ENCODE measurements at regions not wholly inside any gene's neighbourhood (a gene's known extent, or its start where the extent isn't known, plus 50 kb on each side); places are given as distances from the start of the nearest gene placed in this dataset.

- intact Hi-C loops (cut with DNase I), result no loop called here
- no peak for ATAC-seq
- 80% methylated on average over 1 of the region's 1 CpG for WGBS (ENCODE audit: insufficient coverage, low coverage, low lambda C conversion rate, missing lambda C conversion rate)
- no peak for TF ChIP-seq POLR2A (IDR thresholded peaks at IDR 0.05)
- no peak for TF ChIP-seq CTCF (IDR thresholded peaks at IDR 0.05)
- H3K27me3 ChIP-seq, result no peaks in the 10 kb centered on the region
- no peaks in the 10 kb centered on the region for H3K4me1 ChIP-seq
- no peaks in the 10 kb centered on the region for H3K36me3 ChIP-seq
- H3K4me3 ChIP-seq, result no peak overlapping the region
- DNase-seq, result no peak
- no peaks in the 10 kb centered on the region for H3K9me3 ChIP-seq
- no peak overlapping the region for H3K27ac ChIP-seq
These were observed 194.0 kb downstream of the PLPP3 start for GRCh38 chr1:56385314-56385713.

GRCh38 chr1:56382929-56383328 lies 196.4 kb downstream of the PLPP3 start:
- no peaks in the 10 kb centered on the region for H3K4me1 ChIP-seq
- no peak for DNase-seq
- 100% methylated on average over 2 of the region's 5 CpGs for WGBS (ENCODE audit: insufficient coverage, low coverage, low lambda C conversion rate, missing lambda C conversion rate)
- no peaks in the 10 kb centered on the region for H3K9me3 ChIP-seq
- no peak for TF ChIP-seq CTCF (IDR thresholded peaks at IDR 0.05)
- no peak for TF ChIP-seq POLR2A (IDR thresholded peaks at IDR 0.05)
- no peak for ATAC-seq
- H3K27ac ChIP-seq, result no peak overlapping the region
- intact Hi-C loops (cut with DNase I), result no loop called here
- H3K36me3 ChIP-seq, result no peaks in the 10 kb centered on the region
- no peaks in the 10 kb centered on the region for H3K27me3 ChIP-seq
- no peak overlapping the region for H3K4me3 ChIP-seq

- Histone ChIP-seq H3K4me1 (no peaks in the 10 kb centered on the region), H3K9me3 (no peaks in the 10 kb centered on the region), H3K4me3 (no peak overlapping the region), H3K27ac (no peak overlapping the region), H3K36me3 (no peaks in the 10 kb centered on the region), H3K27me3 (no peaks in the 10 kb centered on the region)
- TF ChIP-seq POLR2A (IDR thresholded peaks at IDR 0.05) (no peak), CTCF (IDR thresholded peaks at IDR 0.05) (no peak)
- intact Hi-C loops (cut with DNase I), result no loop called here
- DNase-seq (no peak), ATAC-seq (no peak)
- WGBS (ENCODE audit: insufficient coverage, low coverage, low lambda C conversion rate, missing lambda C conversion rate), result 47% methylated on average over 3 of the region's 4 CpGs
These were observed 198.8 kb downstream of the PLPP3 start for GRCh38 chr1:56380531-56380930.

GRCh38 chr1:56378341-56379070 lies 200.9 kb downstream of the PLPP3 start:
- TF ChIP-seq CTCF (IDR thresholded peaks at IDR 0.05), result no peak
- no peak for TF ChIP-seq POLR2A (IDR thresholded peaks at IDR 0.05)
- no peak for DNase-seq
- H3K27me3 ChIP-seq, result no peaks in the 10 kb centered on the region
- intact Hi-C loops (cut with DNase I), result no loop called here
- H3K36me3 ChIP-seq, result no peaks in the 10 kb centered on the region
- WGBS (ENCODE audit: insufficient coverage, low coverage, low lambda C conversion rate, missing lambda C conversion rate), result 73% methylated on average over 5 of the region's 6 CpGs
- no peak overlapping the region for H3K27ac ChIP-seq
- no peak for ATAC-seq
- H3K4me3 ChIP-seq, result no peak overlapping the region
- no peaks in the 10 kb centered on the region for H3K9me3 ChIP-seq
- no peaks in the 10 kb centered on the region for H3K4me1 ChIP-seq
